ENCODE measurements at regions not wholly inside any gene's neighbourhood (a gene's known extent, or its start where the extent isn't known, plus 50 kb on each side); places are given as distances from the start of the nearest gene placed in this dataset.

GRCh38 chr12:17097674-17098073 is 491.7 kb upstream of the LMO3 start:
- H3K36me3 Mint-ChIP-seq (ENCODE audit: low read depth) = no peaks in the 10 kb centered on the region

GRCh38 chr12:17084831-17085230 is 478.9 kb upstream of the LMO3 start:
- Mint-ChIP-seq H3K36me3 (ENCODE audit: low read depth) (no peaks in the 10 kb centered on the region), H3K4me3 (no peak overlapping the region), H3K27ac (no peak overlapping the region), H3K27me3 (ENCODE audit: insufficient read depth) (no peaks in the 10 kb centered on the region), H3K9me3 (peaks cover 35% of the 10 kb centered on the region), H3K4me1 (ENCODE audit: low read depth) (no peaks in the 10 kb centered on the region)
- no peak for DNase-seq (ENCODE audit: low spot score)
- intact Hi-C loops (cut with micrococcal nuclease) = no loop called here

More at GRCh38 chr12:17097674-17098073, 491.7 kb upstream of the LMO3 start:
- Mint-ChIP-seq H3K9me3 (peaks cover 39% of the 10 kb centered on the region), H3K4me1 (ENCODE audit: low read depth) (no peaks in the 10 kb centered on the region), H3K27ac (no peak overlapping the region), H3K4me3 (no peak overlapping the region), H3K27me3 (ENCODE audit: insufficient read depth) (no peaks in the 10 kb centered on the region)
- intact Hi-C loops (cut with micrococcal nuclease) = no loop called here
- DNase-seq (ENCODE audit: low spot score) = no peak

- Mint-ChIP-seq H3K36me3 (ENCODE audit: low read depth) (no peaks in the 10 kb centered on the region), H3K9me3 (peaks cover 19% of the 10 kb centered on the region), H3K27ac (no peak overlapping the region), H3K4me1 (ENCODE audit: low read depth) (no peaks in the 10 kb centered on the region), H3K27me3 (ENCODE audit: insufficient read depth) (no peaks in the 10 kb centered on the region), H3K4me3 (no peak overlapping the region)
- no peak for DNase-seq (ENCODE audit: low spot score)
- intact Hi-C loops (cut with micrococcal nuclease) = no loop called here
These were observed 473.4 kb upstream of the LMO3 start for GRCh38 chr12:17079251-17079909.

GRCh38 chr12:17077594-17077993 is 471.6 kb upstream of the LMO3 start:
- Mint-ChIP-seq H3K27ac (no peak overlapping the region), H3K9me3 (peaks cover 27% of the 10 kb centered on the region), H3K36me3 (ENCODE audit: low read depth) (no peaks in the 10 kb centered on the region), H3K4me3 (no peak overlapping the region), H3K27me3 (ENCODE audit: insufficient read depth) (no peaks in the 10 kb centered on the region), H3K4me1 (ENCODE audit: low read depth) (no peaks in the 10 kb centered on the region)
- intact Hi-C loops (cut with micrococcal nuclease) = no loop called here
- no peak for DNase-seq (ENCODE audit: low spot score)

GRCh38 chr12:17076811-17077210 is 470.8 kb upstream of the LMO3 start:
- Mint-ChIP-seq H3K27ac (no peak overlapping the region), H3K4me1 (ENCODE audit: low read depth) (no peaks in the 10 kb centered on the region), H3K36me3 (ENCODE audit: low read depth) (no peaks in the 10 kb centered on the region), H3K9me3 (peaks cover 23% of the 10 kb centered on the region), H3K4me3 (no peak overlapping the region), H3K27me3 (ENCODE audit: insufficient read depth) (no peaks in the 10 kb centered on the region)
- no peak for DNase-seq (ENCODE audit: low spot score)
- intact Hi-C loops (cut with micrococcal nuclease) = no loop called here

GRCh38 chr12:17076028-17076744 is 470.2 kb upstream of the LMO3 start:
- H3K36me3 Mint-ChIP-seq (ENCODE audit: low read depth) = no peaks in the 10 kb centered on the region
- no peaks in the 10 kb centered on the region for H3K4me1 Mint-ChIP-seq (ENCODE audit: low read depth)
- H3K9me3 Mint-ChIP-seq = peaks cover 26% of the 10 kb centered on the region
- intact Hi-C loops (cut with micrococcal nuclease) = no loop called here
- no peak overlapping the region for H3K4me3 Mint-ChIP-seq
- DNase-seq (ENCODE audit: low spot score) = no peak
- H3K27ac Mint-ChIP-seq = no peak overlapping the region
- H3K27me3 Mint-ChIP-seq (ENCODE audit: insufficient read depth) = no peaks in the 10 kb centered on the region

- no peaks in the 10 kb centered on the region for H3K4me1 Mint-ChIP-seq (ENCODE audit: low read depth)
- H3K36me3 Mint-ChIP-seq (ENCODE audit: low read depth) = no peaks in the 10 kb centered on the region
- no peak for DNase-seq (ENCODE audit: low spot score)
- H3K9me3 Mint-ChIP-seq = peaks cover 12% of the 10 kb centered on the region
- H3K4me3 Mint-ChIP-seq = no peak overlapping the region
- intact Hi-C loops (cut with micrococcal nuclease) = no loop called here
- no peaks in the 10 kb centered on the region for H3K27me3 Mint-ChIP-seq (ENCODE audit: insufficient read depth)
- no peak overlapping the region for H3K27ac Mint-ChIP-seq
These were observed 458.9 kb upstream of the LMO3 start for GRCh38 chr12:17064834-17065233.

GRCh38 chr12:17062267-17063036 is 456.5 kb upstream of the LMO3 start:
- Mint-ChIP-seq H3K9me3 (peaks cover 22% of the 10 kb centered on the region), H3K4me1 (ENCODE audit: low read depth) (no peaks in the 10 kb centered on the region), H3K27ac (no peak overlapping the region), H3K36me3 (ENCODE audit: low read depth) (no peaks in the 10 kb centered on the region), H3K27me3 (ENCODE audit: insufficient read depth) (no peaks in the 10 kb centered on the region), H3K4me3 (no peak overlapping the region)
- DNase-seq (ENCODE audit: low spot score) = no peak
- intact Hi-C loops (cut with micrococcal nuclease) = no loop called here

GRCh38 chr12:17060260-17060659 is 454.3 kb upstream of the LMO3 start:
- intact Hi-C loops (cut with micrococcal nuclease) = no loop called here
- Mint-ChIP-seq H3K36me3 (ENCODE audit: low read depth) (no peaks in the 10 kb centered on the region), H3K9me3 (peaks cover 22% of the 10 kb centered on the region), H3K4me1 (ENCODE audit: low read depth) (no peaks in the 10 kb centered on the region), H3K27ac (no peak overlapping the region), H3K4me3 (no peak overlapping the region), H3K27me3 (ENCODE audit: insufficient read depth) (no peaks in the 10 kb centered on the region)
- no peak for DNase-seq (ENCODE audit: low spot score)

GRCh38 chr12:17056546-17056945 is 450.6 kb upstream of the LMO3 start:
- Mint-ChIP-seq H3K9me3 (peaks cover 21% of the 10 kb centered on the region), H3K4me3 (no peak overlapping the region), H3K27me3 (ENCODE audit: insufficient read depth) (no peaks in the 10 kb centered on the region), H3K27ac (no peak overlapping the region), H3K36me3 (ENCODE audit: low read depth) (no peaks in the 10 kb centered on the region), H3K4me1 (ENCODE audit: low read depth) (no peaks in the 10 kb centered on the region)
- intact Hi-C loops (cut with micrococcal nuclease) = no loop called here
- DNase-seq (ENCODE audit: low spot score) = no peak

- intact Hi-C loops (cut with micrococcal nuclease) = no loop called here
- H3K36me3 Mint-ChIP-seq (ENCODE audit: low read depth) = no peaks in the 10 kb centered on the region
- no peaks in the 10 kb centered on the region for H3K27me3 Mint-ChIP-seq (ENCODE audit: insufficient read depth)
- no peaks in the 10 kb centered on the region for H3K4me1 Mint-ChIP-seq (ENCODE audit: low read depth)
- peaks cover 16% of the 10 kb centered on the region for H3K9me3 Mint-ChIP-seq
- DNase-seq (ENCODE audit: low spot score) = no peak
- no peak overlapping the region for H3K27ac Mint-ChIP-seq
- H3K4me3 Mint-ChIP-seq = no peak overlapping the region
These were observed 433.0 kb upstream of the LMO3 start for GRCh38 chr12:17038923-17039322.

GRCh38 chr12:17035372-17035771 is 429.4 kb upstream of the LMO3 start:
- no peak overlapping the region for H3K27ac Mint-ChIP-seq
- H3K9me3 Mint-ChIP-seq = peaks cover 14% of the 10 kb centered on the region
- intact Hi-C loops (cut with micrococcal nuclease) = no loop called here
- no peaks in the 10 kb centered on the region for H3K4me1 Mint-ChIP-seq (ENCODE audit: low read depth)
- H3K4me3 Mint-ChIP-seq = no peak overlapping the region
- no peaks in the 10 kb centered on the region for H3K27me3 Mint-ChIP-seq (ENCODE audit: insufficient read depth)
- no peaks in the 10 kb centered on the region for H3K36me3 Mint-ChIP-seq (ENCODE audit: low read depth)
- no peak for DNase-seq (ENCODE audit: low spot score)

GRCh38 chr12:17030338-17030737 is 424.4 kb upstream of the LMO3 start:
- no peaks in the 10 kb centered on the region for H3K27me3 Mint-ChIP-seq (ENCODE audit: insufficient read depth)
- no peaks in the 10 kb centered on the region for H3K36me3 Mint-ChIP-seq (ENCODE audit: low read depth)
- peaks cover 12% of the 10 kb centered on the region for H3K9me3 Mint-ChIP-seq
- H3K27ac Mint-ChIP-seq = no peak overlapping the region
- H3K4me3 Mint-ChIP-seq = no peak overlapping the region
- intact Hi-C loops (cut with micrococcal nuclease) = no loop called here
- no peak for DNase-seq (ENCODE audit: low spot score)
- no peaks in the 10 kb centered on the region for H3K4me1 Mint-ChIP-seq (ENCODE audit: low read depth)
